HG02870 (cell line): ENCODE measurements at regions not wholly inside any gene's neighbourhood (a gene's known extent, or its start where the extent isn't known, plus 50 kb on each side); places are given as distances from the start of the nearest gene placed in this dataset.
"Not testable (repeated sequence)": the region's sequence is repeated elsewhere in the genome, so short reads cannot be mapped to it uniquely, and the experiment has no call there.

ENCODE experiments used
- ATAC-seq: cut with Tn5 transposase; IDR thresholded peaks from one replicate; pipeline ENCODE4 v1.9.1; 2021; ENCODE audit warnings: mild to moderate bottlenecking, moderate library complexity; ENCODE audit not compliant: unreplicated experiment

DNA sequence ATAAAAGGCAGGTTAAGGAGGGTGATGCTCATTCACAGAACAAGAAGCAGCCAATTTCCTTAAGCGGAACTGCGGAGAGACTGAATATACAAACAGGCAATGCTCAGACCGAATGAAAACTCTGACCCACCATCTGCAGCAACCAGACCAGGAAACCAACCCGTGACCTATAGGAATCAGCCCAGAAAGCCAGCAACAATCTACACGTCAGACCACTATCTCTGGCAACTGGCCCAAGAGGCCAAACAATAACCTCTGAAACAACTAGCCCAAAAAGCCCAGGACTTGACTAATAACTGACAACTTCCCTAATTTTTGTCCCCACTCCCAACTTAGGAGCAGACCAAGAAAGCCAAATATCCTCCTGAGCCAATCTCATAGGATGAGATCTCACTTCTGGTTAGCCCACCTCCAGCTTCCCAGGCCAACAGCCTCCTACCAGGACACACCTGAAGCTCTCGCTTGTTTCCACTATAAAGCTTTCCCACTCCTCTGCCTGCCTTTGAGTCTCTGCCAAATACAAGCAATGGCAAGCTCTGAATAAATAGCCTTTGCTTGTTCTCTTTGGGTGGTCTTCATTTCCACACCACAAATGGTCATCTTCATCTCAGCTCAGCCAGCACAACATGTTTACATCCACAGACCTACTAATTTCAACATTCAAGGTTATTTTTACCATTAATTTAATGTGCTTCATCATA lies 168.5 kb downstream of the HSD17B3 start:
- no peak for ATAC-seq

DNA sequence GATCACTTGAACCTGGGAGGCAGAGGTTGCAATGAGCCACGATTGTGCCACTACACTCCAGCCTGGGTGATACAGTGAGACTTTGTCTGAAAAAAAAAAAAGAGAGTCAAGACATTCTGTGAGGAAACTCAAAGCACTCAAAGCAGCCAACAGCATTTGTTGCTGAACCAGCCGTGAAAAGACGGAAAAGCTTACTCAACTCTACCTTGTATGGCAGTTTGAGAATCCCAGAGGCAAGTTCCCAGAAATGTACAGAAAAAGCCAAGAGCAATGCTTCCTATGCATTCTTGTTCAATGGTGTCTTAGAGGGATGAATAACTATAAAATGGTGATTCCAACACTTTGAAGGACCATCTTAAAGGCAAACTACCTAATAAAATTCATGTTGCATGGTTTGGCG lies 170.2 kb downstream of the HSD17B3 start:
- no peak for ATAC-seq

DNA sequence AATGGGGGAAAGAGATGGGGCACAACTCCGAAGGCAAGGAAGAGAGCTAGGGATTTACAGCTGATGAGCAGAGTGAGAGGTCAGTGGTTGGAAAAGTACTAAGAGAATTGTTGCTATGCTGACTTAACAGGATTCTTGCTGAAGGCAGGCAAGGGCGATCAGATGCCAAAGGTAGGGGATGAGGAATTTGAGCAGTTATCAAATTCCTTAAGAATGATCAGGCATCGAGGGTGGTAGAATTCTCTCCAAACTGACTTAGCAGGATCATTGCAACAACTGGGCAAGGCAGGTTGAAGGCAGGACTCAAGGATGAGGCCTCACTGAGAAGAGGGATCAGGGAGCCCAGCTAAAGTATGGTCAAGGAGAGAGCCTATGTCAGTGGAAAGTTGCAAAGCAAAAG lies 171.0 kb downstream of the HSD17B3 start:
- ATAC-seq, result no peak

DNA sequence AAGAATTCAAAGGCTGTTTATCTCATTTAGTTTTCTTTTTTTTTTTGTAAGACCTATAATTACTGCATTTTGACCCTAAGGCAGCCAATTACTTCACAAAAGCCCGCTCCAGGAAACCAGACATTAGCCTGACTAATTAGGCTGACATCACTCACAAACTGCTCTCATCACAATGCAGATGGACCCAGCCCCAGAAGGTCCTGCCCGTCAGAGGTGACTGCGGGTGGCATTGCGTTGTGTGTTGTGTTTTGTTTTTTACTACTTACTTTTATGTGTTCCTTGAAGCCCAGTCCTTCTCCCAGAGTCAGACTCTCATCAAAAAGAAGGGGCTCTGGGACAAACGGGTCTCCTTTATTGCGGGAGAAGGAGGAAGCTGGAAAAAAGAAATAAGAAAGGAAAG lies 172.2 kb downstream of the HSD17B3 start:
- no peak for ATAC-seq

DNA sequence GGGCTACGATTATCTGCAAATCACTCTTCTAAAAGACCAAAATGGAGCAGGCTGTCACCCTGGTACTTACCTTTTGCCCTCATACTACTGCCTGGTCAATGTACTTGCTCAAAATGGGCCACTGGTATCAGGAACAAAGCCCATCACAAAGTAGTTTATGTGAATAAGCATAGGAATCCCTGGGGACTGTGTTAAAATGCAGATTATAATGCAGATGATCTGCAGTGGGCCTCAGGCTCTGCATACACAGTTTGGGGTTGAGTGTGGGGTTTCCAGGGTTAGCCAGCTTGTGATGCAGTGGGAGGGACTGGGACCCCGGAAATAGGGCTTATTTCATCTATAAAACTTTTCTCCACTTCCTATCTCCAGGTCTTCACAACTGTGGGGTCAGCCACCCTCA lies 173.1 kb downstream of the HSD17B3 start:
- ATAC-seq, result no peak

DNA sequence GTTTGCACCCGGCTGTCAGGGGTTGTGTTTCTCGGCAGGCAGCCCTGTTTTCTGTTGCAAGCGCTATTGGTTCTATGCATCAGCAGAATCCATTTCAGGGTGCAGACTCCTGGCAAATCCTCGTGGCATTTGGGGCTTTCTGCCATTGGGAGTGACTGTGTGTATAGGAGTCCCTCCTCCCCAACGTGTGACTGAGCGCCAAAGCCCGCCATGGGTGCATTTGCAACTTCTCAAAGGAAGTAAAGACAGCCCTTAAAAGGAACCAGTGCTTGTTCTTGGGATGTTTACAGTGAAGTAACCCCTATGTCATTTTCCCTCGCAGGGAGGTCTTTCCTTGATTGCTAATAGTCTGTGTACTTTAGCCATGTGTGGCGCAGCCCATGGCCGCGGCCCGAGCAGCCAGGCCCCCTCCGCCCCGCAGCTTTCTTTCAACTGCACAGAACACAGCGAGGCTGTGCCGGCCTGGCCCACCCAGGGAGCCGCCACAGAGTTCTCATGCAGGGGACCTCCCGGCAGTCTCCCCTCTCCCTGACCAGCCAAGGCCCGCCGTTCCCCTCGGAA lies 175.6 kb downstream of the HSD17B3 start:
- no peak for ATAC-seq

DNA sequence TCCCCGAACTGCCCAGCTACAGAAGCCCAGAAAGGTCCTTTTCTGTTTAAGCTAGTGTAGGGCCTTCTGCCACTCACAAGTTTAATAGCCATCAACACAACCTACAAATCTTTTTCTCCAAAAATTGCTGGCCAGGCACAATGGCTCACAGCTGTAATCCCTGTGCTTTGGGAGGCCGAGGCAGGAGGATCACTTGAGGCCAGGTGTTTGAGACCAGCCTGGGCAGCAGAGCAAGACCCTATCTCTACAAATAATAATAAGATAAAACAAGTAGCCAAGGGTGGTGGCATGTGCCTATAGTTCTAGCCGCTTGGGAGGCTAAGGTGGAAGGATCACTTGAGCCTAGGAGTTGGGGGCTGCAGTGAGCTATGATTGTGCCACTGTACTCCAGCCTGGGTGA lies 176.4 kb downstream of the HSD17B3 start:
- no peak for ATAC-seq

DNA sequence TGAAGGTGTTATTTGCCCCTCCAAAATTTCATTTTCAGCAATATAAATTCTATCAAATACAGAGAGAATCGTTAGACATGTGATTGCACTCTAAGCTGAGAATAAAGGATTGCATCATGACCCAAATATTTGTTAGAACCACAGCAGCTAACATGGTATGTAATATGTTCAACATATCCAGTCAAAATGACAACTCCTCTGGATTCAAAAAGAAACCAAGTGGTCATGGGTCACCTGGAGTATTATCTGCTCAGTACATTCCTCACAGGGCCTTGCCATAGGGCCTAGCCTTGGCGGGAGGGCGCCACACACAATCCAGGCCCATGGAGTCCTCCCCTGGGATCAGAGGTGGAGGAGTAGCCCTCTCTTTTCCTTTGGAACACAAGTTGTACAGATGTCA lies 179.2 kb downstream of the HSD17B3 start:
- no peak for ATAC-seq

DNA sequence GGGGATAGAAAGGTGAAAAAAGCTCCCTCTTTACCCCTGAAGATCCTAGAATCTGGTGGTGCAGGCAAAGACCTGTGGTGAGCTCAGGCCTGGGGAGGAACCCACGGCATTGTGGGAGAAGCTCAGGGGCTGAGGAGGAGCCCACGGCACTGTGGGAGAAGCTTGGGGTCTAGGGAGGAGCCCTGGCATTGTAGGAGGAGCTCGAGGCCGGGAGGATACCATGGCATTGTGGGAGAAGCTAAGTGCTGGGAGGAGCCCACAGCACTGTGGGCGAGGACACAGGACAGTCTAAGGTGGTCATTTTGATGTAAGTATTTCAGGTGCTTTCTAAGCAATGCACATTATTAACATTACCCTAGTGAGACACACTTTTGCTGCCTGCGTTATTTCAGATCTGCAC lies 179.7 kb downstream of the HSD17B3 start:
- no peak for ATAC-seq

DNA sequence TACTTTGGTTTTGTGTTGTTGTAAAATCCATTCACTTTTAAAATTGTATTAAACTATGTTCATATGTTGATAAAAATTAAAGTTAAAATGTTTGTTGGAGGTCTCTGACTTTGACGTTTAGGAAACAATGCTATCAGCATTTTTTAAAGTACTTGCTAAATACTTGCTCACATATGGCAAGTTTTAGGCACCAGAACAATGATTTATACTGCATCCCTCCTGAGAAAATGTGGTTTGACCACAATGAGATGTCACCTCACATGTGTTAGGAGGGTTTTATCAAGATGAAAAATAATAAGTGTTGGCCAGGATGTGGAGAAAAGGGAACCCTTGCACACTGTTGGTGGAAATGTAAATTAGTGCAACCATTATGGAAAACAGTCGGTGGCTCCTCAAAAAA lies 180.8 kb downstream of the HSD17B3 start:
- ATAC-seq, result no peak

DNA sequence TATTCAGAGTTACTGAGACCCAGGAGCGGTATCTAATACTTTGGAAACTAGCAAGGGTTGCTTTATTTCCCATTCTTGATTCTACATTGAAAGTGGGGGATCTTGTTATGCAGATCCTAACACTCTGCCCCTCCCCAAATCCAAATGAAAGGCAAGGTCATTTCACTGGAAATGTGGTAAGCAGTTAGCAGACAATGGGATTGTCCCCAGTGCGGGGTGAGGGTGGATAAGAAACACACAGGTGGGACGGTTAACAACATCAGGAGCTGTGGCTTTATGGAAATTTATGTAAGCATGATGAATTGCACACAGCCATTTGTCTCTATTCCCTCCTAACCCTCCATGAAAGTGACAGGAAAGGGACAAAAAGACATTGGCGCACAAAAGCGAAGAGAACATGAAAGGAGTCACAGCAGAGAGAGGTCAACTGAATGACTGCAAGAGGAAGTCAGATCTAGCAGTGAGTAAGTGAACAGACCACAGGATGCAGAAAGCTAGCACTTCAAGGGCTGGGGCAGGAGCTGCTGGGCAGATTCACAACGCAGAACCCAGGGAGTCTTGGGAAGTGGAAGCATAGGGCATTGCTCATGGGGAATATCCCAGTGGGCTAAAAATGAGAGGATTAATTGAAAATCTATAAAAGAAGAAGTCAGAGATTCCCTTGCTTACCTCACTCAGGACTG lies 184.4 kb downstream of the HSD17B3 start:
- ATAC-seq, result no peak

DNA sequence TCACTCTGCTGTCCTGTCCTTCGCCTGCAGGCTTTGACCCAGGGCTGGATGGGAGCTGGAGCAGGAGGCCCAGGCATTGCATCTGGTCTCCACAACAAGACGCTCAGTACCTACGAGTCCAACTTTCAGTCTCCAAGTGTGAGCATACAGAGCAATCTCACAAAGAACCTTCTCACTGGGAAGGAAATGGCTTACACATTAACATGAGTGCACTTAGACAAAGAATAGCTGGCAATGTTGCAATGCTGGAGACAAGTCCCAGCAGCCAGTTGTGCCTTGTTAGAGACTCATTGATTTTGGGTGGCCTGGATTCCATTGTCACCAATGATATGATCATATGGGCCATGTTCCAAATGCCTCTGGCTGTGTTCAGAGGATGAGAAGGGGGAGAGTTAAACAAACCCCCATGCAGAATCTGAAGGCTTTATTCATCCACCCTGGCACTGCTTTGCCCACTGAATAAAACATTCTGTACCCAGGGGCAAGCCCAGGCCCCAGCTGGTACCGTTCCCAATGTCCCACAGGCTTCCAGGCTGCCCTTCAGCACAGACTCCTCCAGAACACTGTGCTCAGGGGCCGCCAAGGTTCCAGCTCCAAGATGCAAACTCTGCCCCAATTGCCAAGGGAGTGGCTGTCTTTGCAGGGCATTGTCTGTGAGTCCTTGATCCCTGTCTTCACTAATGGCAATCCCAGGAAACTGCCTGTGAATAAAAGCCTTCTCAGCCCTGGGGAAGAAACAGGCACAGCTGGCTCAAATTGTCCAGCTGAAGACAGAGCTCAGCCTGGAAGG lies 185.5 kb downstream of the HSD17B3 start:
- no peak for ATAC-seq

DNA sequence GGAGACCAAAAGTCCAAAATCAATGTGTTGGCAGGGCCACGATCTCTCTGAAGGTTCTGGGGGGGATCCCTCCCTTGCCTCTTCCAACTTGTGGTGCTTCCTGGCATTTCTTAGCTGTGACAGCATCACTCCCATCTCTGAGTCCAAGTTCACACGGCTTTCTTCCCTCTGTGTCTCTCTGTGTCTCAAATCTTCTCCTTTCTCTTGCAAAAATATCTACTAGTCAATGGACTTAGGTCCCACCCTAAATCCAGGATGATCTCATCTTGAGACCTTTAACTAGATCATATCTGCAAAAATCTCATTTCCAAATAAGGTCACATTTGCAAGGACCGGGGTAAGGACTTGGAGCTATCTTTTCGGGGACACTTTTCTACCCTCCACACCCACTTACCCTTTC lies 186.1 kb downstream of the HSD17B3 start:
- ATAC-seq, result no peak

DNA sequence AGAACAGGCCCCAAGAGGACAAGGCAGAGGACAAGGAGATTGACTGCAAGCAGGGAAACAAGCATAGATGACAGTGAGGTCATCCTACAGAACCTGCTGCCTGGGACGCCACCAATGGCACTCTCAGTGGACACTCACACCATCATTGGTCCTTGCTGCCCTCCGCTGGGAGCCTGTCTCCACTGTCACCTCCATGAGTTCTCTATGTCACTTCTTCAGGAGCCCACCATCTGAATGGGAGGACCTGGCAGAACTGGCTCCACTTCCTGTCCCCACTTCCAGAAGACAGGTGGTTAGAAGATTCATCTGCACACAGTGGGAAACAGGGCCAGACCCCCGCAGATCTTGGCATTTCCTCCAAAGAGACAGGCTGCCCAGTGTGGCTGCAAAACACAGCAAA lies 188.9 kb downstream of the HSD17B3 start:
- ATAC-seq, result no peak

DNA sequence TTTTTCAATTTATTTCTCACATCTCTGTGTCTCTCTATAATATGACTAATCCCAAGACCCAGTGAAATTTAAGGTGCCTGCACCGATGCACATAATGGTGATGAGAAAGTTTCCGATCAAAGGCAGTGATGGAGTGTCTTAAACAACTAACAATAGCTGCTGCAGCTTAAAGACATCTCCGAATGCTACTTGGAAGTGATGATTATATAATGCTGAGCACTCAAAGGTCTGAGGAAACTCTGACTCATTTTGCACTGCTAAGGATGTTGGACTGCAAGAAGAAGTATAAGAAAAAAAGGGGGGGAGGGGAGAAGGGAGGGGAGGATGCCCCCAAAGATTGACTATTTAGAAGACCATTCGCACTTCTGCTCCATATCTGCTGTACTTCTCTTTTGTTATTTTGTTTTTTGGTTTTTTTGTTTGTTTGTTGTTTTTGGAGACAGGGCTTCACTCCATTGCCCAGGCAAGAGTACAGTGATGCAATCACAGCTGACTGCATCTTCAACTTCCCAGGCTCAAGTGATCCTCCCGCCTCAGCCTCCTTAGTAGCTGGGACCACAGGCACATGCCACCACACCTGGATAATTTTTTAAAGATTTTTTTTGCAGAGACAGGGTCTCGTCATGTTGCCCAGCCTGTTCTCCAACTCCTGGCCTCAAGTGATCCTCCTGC lies 192.2 kb downstream of the HSD17B3 start:
- ATAC-seq, result no peak

DNA sequence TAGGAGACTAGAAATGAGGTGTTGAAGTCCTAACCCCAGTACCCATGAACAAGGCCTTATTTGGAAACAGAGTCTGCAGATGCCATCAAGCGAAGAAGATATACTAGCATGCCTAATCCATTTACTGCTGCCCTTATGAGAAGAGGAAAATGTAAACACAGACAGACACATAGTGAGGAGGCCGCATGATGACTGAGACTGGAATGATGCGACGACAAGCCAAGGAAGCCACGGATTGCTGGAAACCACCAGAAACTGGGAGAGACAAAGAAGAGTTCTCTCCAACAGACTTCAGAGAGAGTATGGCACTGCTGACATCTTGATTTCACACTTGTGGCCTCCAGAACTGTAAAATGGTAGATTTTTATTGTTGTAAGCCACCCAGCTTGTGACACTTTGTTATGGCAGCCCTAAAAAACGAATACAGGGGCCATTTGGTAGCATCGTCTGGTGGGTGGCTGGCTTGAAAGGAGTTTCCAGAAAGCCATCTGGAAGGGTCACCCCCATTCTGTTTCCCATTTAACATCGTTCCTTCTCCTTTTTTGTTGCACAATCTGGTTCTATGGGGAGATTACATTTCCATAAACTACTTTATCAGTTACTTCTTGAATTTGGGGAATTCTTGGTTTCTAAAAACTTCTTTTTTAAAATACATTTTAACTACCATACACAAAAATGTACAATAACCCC lies 193.1 kb downstream of the HSD17B3 start:
- ATAC-seq, result no peak

DNA sequence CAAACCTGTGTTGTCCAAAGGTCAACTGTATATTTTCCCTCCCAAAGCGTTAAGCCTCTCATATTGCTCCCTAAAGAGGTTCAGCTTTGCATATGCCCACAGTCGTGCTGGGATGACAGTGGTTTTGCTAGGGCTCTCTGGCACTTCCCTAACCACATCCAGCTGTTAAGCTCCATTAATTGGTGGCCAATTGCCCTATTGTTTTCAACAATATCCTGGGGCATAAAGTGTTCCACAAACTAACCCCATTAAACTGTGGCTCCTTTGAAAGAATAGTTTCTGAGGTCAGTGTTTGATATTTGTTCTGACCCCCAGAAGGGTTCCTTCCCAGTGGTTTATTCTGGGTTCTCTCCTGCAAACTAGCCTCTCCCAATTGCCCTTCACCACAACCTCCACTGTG lies 194.5 kb downstream of the HSD17B3 start:
- ATAC-seq, result no peak

DNA sequence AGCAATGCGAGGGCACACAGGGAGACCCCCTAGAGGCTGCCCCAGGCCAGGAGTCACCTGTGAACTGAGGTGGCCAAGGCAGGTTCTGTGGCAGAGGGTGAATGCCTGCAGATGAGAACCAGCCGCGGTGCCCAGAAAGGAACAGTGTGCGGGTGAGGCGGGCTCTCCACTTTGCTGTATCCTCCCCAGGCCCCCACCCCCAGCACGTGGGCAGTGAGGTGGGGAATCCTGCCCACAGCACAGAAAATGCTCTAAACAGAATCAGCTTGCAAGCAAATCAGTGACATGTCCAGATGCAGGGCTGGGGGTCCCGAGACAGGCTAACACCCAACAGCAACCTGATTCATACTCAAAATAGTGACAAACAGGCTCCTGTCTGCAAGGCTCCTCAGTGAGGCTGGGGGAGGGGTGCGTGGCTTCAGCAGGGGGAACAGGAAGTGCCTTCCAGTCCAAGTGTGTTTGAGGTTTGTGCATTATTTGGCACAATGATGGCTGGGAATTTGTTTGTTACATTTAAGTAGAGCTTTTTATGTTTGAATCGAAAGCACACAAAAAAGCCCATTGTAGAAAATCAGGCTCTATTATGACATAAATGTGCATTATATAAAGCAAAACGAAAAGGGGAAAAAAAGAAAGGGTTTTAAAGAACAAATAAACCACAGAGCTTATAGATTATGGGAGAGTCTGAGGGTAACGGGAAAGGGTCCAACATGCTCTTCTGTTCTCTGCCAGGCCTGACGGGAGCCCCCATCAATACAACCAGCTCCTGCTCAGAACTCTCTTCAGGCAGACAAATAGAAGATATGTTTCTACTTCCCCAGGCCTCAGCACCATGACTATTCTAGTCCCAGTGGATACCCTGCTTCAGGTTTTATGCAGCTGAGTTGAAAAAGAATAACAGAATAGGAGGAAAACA lies 201.3 kb downstream of the HSD17B3 start:
- ATAC-seq, result no peak

DNA sequence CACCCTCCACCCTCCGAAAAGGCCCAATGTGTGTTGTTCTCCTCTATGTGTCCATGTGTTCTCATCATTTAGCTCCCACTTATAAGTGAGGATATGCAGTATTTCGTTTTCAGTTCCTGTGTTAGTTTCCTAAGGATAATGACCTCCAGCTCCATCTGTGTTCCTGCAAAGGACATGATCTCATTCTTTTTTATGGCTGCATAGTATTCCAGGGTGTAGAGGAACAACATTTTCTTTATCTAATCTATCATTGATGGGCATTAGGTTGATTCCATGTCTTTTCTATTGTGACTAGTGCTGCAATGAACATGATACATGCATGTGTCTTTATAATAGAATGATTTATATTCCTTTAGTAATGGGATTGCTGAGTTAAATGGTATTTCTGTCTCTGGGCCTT lies 211.3 kb downstream of the HSD17B3 start:
- not testable (repeated sequence) for ATAC-seq
